ENCODE measurements at regions not wholly inside any gene's neighbourhood (a gene's known extent, or its start where the extent isn't known, plus 50 kb on each side); places are given as distances from the start of the nearest gene placed in this dataset.

DNA sequence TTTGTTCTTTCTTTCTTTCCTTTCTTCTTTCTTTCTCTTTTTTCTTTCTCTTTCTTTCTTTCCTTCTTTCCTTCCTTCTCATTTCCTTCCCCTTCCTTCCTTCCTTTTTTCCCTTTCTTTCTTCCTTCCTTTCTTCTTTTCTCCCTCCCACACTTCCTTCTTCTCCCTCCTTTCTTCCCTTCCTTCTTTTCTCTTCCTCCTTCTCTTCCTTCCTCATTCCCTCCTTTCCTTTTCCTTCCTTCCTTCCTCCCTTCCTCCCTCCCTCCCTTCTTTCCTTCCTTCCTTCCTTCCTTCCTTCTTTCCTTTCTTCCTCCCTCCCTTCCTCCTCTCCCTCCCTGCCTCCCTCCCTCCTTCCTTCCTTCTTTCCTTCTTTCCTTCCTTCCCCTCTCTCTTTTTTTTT, 755.7 kb upstream of the GRM7 start:
- TF ChIP-seq MAZ (IDR thresholded peaks at IDR 0.05; ENCODE audit: borderline replicate concordance, low read depth, low read length) (no peak), MAZ (CRISPR knock-in tag; IDR thresholded peaks at IDR 0.05; ENCODE audit: low read depth) (no peak), TAF1 (CRISPR knock-in tag; IDR thresholded peaks at IDR 0.05) (no peak), FOSL1 (CRISPR knock-in tag; IDR thresholded peaks at IDR 0.05; ENCODE audit: borderline replicate concordance) (no peak), SRF (IDR thresholded peaks at IDR 0.05; ENCODE audit: low read depth, low read length) (no peak), ZNF121 (CRISPR knock-in tag; IDR thresholded peaks at IDR 0.05) (no peak), HOXD1 (CRISPR knock-in tag; IDR thresholded peaks at IDR 0.05) (no peak), XRCC5 (optimal IDR thresholded peaks at IDR 0.05; ENCODE audit: low read length) (no peak), MYNN (CRISPR knock-in tag; IDR thresholded peaks at IDR 0.05; ENCODE audit: low read depth) (no peak), NFYB (CRISPR knock-in tag; IDR thresholded peaks at IDR 0.05) (no peak), ZNF234 (CRISPR knock-in tag; conservative IDR thresholded peaks at IDR 0.05) (no peak)
- TF ChIP-seq, protein P1, sequence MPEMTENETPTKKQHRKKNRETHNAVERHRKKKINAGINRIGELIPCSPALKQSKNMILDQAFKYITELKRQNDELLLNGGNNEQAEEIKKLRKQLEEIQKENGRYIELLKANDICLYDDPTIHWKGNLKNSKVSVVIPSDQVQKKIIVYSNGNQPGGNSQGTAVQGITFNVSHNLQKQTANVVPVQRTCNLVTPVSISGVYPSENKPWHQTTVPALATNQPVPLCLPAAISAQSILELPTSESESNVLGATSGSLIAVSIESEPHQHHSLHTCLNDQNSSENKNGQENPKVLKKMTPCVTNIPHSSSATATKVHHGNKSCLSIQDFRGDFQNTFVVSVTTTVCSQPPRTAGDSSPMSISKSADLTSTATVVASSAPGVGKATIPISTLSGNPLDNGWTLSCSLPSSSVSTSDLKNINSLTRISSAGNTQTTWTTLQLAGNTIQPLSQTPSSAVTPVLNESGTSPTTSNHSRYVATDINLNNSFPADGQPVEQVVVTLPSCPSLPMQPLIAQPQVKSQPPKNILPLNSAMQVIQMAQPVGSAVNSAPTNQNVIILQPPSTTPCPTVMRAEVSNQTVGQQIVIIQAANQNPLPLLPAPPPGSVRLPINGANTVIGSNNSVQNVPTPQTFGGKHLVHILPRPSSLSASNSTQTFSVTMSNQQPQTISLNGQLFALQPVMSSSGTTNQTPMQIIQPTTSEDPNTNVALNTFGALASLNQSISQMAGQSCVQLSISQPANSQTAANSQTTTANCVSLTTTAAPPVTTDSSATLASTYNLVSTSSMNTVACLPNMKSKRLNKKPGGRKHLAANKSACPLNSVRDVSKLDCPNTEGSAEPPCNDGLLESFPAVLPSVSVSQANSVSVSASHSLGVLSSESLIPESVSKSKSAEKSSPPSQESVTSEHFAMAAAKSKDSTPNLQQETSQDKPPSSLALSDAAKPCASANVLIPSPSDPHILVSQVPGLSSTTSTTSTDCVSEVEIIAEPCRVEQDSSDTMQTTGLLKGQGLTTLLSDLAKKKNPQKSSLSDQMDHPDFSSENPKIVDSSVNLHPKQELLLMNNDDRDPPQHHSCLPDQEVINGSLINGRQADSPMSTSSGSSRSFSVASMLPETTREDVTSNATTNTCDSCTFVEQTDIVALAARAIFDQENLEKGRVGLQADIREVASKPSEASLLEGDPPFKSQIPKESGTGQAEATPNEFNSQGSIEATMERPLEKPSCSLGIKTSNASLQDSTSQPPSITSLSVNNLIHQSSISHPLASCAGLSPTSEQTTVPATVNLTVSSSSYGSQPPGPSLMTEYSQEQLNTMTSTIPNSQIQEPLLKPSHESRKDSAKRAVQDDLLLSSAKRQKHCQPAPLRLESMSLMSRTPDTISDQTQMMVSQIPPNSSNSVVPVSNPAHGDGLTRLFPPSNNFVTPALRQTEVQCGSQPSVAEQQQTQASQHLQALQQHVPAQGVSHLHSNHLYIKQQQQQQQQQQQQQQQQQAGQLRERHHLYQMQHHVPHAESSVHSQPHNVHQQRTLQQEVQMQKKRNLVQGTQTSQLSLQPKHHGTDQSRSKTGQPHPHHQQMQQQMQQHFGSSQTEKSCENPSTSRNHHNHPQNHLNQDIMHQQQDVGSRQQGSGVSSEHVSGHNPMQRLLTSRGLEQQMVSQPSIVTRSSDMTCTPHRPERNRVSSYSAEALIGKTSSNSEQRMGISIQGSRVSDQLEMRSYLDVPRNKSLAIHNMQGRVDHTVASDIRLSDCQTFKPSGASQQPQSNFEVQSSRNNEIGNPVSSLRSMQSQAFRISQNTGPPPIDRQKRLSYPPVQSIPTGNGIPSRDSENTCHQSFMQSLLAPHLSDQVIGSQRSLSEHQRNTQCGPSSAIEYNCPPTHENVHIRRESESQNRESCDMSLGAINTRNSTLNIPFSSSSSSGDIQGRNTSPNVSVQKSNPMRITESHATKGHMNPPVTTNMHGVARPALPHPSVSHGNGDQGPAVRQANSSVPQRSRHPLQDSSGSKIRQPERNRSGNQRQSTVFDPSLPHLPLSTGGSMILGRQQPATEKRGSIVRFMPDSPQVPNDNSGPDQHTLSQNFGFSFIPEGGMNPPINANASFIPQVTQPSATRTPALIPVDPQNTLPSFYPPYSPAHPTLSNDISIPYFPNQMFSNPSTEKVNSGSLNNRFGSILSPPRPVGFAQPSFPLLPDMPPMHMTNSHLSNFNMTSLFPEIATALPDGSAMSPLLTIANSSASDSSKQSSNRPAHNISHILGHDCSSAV (CRISPR knock-in tag; IDR thresholded peaks at IDR 0.05; ENCODE audit: borderline replicate concordance): no peak
- TF ChIP-seq, protein P2, sequence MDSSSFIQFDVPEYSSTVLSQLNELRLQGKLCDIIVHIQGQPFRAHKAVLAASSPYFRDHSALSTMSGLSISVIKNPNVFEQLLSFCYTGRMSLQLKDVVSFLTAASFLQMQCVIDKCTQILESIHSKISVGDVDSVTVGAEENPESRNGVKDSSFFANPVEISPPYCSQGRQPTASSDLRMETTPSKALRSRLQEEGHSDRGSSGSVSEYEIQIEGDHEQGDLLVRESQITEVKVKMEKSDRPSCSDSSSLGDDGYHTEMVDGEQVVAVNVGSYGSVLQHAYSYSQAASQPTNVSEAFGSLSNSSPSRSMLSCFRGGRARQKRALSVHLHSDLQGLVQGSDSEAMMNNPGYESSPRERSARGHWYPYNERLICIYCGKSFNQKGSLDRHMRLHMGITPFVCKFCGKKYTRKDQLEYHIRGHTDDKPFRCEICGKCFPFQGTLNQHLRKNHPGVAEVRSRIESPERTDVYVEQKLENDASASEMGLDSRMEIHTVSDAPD (CRISPR knock-in tag; IDR thresholded peaks at IDR 0.05): no peak
